ENCODE measurements at regions not wholly inside any gene's neighbourhood (a gene's known extent, or its start where the extent isn't known, plus 50 kb on each side); places are given as distances from the start of the nearest gene placed in this dataset.
"Not testable (repeated sequence)": the region's sequence is repeated elsewhere in the genome, so short reads cannot be mapped to it uniquely, and the experiment has no call there.

- POLR2A ChIA-PET, result no interaction called here
- CTCF ChIA-PET, result no interaction called here
Measured at GRCh38 chr3:34882764-34883163, 756.6 kb upstream of the ARPP21 start.

GRCh38 chr3:34884007-34884406 is 755.3 kb upstream of the ARPP21 start:
- CTCF ChIA-PET, result no interaction called here
- POLR2A ChIA-PET, result no interaction called here

GRCh38 chr3:34886443-34886842 is 752.9 kb upstream of the ARPP21 start:
- CTCF ChIA-PET, result no interaction called here

GRCh38 chr3:34889641-34890040 is 749.7 kb upstream of the ARPP21 start:
- POLR2A ChIA-PET, result no interaction called here
- CTCF ChIA-PET, result no interaction called here

More at GRCh38 chr3:34886443-34886842, 752.9 kb upstream of the ARPP21 start:
- POLR2A ChIA-PET, result no interaction called here

- POLR2A ChIA-PET, result no interaction called here
- CTCF ChIA-PET, result no interaction called here
Measured at GRCh38 chr3:34890247-34890646, 749.1 kb upstream of the ARPP21 start.

GRCh38 chr3:34891941-34892340 is 747.4 kb upstream of the ARPP21 start:
- ChIA-PET POLR2A (no interaction called here), CTCF (no interaction called here)

GRCh38 chr3:34895841-34896240 is 743.5 kb upstream of the ARPP21 start:
- CTCF ChIA-PET, result no interaction called here
- POLR2A ChIA-PET, result no interaction called here

GRCh38 chr3:34909679-34910078 is 729.6 kb upstream of the ARPP21 start:
- CTCF ChIA-PET, POLR2A ChIA-PET: not testable (repeated sequence)

GRCh38 chr3:34919025-34919424 is 720.3 kb upstream of the ARPP21 start:
- CTCF ChIA-PET, result no interaction called here
- POLR2A ChIA-PET, result no interaction called here

- ChIA-PET CTCF (no interaction called here), POLR2A (no interaction called here)
Measured at GRCh38 chr3:34920806-34921205, 718.5 kb upstream of the ARPP21 start.

GRCh38 chr3:34924961-34925360 is 714.4 kb upstream of the ARPP21 start:
- CTCF ChIA-PET, result no interaction called here
- POLR2A ChIA-PET, result no interaction called here

GRCh38 chr3:34925851-34926250 is 713.5 kb upstream of the ARPP21 start:
- ChIA-PET POLR2A (no interaction called here), CTCF (no interaction called here)

GRCh38 chr3:34929036-34929435 is 710.3 kb upstream of the ARPP21 start:
- POLR2A ChIA-PET, result no interaction called here
- CTCF ChIA-PET, result interaction anchor here (0.6 kb wide), 1 partner anchor 476 kb away, joined by 4 read pairs; no protein-coding TSS in a partner anchor

GRCh38 chr3:34934660-34935059 is 704.7 kb upstream of the ARPP21 start:
- ChIA-PET CTCF (no interaction called here), POLR2A (no interaction called here)

- ChIA-PET POLR2A (no interaction called here), CTCF (no interaction called here)
Measured at GRCh38 chr3:34938784-34939183, 700.5 kb upstream of the ARPP21 start.

- ChIA-PET CTCF (no interaction called here), POLR2A (no interaction called here)
Measured at GRCh38 chr3:34942256-34942655, 697.1 kb upstream of the ARPP21 start.

- ChIA-PET POLR2A (no interaction called here), CTCF (no interaction called here)
Measured at GRCh38 chr3:34947834-34948233, 691.5 kb upstream of the ARPP21 start.

GRCh38 chr3:34948517-34948916 is 690.8 kb upstream of the ARPP21 start:
- ChIA-PET CTCF (no interaction called here), POLR2A (no interaction called here)

GRCh38 chr3:34955680-34956079 is 683.6 kb upstream of the ARPP21 start:
- ChIA-PET POLR2A (no interaction called here), CTCF (no interaction called here)

GRCh38 chr3:34956511-34956910 is 682.8 kb upstream of the ARPP21 start:
- CTCF ChIA-PET, result interaction anchor here (0.6 kb wide), 1 partner anchor 81 kb away, joined by 4 read pairs; no protein-coding TSS in a partner anchor
- POLR2A ChIA-PET, result no interaction called here

GRCh38 chr3:34957677-34958076 is 681.6 kb upstream of the ARPP21 start:
- POLR2A ChIA-PET, result no interaction called here
- CTCF ChIA-PET, result no interaction called here

- ChIA-PET POLR2A (no interaction called here), CTCF (no interaction called here)
Measured at GRCh38 chr3:34969513-34969912, 669.8 kb upstream of the ARPP21 start.

GRCh38 chr3:34972481-34972880 is 666.8 kb upstream of the ARPP21 start:
- CTCF ChIA-PET, result interaction anchor here (0.5 kb wide), 1 partner anchor 63 kb away, joined by 3 read pairs; no protein-coding TSS in a partner anchor
- POLR2A ChIA-PET, result no interaction called here
